ENCODE measurements at regions not wholly inside any gene's neighbourhood (a gene's known extent, or its start where the extent isn't known, plus 50 kb on each side); places are given as distances from the start of the nearest gene placed in this dataset.
"Not testable (repeated sequence)": the region's sequence is repeated elsewhere in the genome, so short reads cannot be mapped to it uniquely, and the experiment has no call there.

DNA sequence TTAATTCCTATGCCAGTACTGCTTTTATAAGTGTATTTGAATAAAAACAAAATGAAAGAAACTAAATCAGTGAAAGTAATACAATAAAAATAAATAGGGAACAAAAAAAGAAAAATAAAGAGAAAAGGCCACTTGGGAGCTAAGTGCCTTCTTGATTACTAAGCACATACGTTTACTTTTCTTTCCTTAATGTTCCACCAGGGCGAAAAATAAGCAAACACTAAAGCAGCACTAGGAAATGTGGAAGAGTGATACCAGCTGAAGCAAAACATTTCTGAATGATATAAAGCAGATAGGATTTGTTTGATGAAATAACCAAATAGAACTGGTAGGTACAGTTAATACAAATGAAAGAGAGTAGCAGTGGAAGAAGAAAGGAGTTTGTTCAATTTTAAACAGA lies 132.8 kb upstream of the ZPLD1 start:
- no peak for DNase-seq (ENCODE audit: low read depth, low spot score)

DNA sequence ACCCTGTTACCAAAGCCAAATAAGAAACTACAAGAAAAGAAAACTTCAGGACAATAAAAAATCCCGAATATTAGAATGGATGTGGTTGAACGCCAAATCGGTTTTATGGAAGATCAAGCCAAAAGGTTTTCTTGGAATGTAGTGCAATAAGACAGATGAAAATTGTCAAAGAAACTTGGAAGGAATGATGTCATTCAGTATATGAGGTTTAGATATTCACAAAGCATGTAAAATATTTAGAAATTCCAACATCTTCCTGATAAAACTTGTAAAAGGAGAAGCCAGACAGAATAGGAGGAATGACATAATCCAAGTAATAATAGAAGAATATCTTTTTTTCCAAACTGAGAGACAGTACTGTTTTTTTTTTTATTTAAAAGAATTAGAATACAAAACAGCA lies 130.3 kb upstream of the ZPLD1 start:
- DNase-seq (ENCODE audit: low read depth, low spot score): no peak

DNA sequence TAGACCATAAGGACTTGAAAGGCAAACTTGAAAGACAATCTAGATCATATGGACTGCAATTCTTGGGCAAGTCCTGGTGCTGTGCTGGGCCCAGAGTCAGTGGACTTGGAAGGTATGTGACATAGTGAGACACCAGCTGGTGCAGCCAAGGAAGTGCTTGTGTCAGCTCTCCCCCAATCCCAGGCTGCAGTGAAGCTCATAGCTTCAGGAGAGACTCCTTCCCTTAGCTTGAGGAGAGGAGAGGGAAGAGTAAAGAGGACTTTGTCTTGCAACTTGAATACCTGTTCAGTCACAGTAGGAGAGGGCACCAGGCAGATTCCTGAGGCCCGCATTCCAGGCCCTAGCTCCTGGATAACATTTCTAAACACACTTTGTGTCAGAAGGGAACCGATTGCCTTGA lies 127.4 kb upstream of the ZPLD1 start:
- peak; percentile 6 for DNase-seq (ENCODE audit: low read depth, low spot score)

DNA sequence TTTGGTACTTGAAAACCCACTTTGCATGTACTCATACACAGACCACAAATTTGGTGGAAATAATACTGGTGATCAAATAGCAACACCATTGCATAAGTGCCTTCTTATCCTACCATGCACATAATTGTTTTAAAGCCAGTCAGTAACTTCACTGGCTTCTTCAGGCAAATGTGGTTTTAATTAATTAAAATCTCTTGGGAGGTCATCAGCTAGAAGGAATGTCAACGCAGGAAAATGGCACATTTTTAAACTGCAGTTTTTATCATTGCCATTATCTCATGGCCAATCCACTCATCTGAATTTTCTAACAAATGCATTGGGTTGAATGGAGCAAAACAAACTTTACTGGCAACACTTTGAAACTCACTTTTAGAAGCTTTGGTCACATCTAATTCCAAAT lies 105.7 kb upstream of the ZPLD1 start:
- no peak for DNase-seq (ENCODE audit: low read depth, low spot score)

DNA sequence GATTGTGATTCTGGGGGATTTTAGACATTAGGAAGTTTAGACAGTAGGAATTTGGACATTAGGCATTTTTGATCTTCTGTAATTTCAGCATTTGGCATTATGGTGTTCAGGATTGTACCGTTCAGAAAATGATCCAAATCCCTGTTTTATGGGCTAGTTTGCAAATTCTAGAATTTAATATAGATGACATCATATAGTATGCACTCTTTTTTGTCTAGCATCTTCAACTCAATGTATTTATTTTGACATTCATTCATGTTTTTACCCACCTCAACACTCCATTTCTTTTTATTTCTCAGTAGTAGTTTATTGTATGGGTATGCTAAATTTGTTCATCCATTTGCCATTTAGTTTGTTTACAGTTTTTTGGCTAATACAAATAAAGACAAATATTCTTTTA lies 105.3 kb upstream of the ZPLD1 start:
- DNase-seq (ENCODE audit: low read depth, low spot score): no peak

- no peak for DNase-seq (ENCODE audit: low read depth, low spot score)
Observed at GRCh38 chr3:102332205-102332604, 102.6 kb upstream of the ZPLD1 start.

GRCh38 chr3:102332934-102333333 lies 101.9 kb upstream of the ZPLD1 start:
- no peak for DNase-seq (ENCODE audit: low read depth, low spot score)

- DNase-seq (ENCODE audit: low read depth, low spot score): no peak
Observed at GRCh38 chr3:102336130-102336529, 98.7 kb upstream of the ZPLD1 start.

DNA sequence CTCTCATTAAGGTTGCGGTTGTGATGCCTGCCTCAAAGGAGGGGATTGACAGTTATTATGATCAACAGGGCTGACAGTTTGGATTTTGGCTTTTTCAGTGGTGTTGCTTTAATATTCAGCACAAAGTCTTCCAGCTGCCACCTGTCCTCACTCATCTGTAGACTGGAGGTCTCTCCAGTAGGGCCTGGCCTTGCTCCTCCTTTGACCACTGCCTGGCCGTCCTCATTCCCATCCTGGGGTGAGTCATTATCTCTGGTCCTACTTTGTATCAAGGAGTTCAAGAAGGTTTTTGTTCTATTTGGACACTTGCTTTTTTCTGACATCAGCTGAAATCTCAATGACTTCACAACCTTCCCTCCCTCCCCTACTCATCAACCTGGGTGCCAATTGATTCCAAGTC lies 95.1 kb upstream of the ZPLD1 start:
- DNase-seq (ENCODE audit: low read depth, low spot score): no peak

DNA sequence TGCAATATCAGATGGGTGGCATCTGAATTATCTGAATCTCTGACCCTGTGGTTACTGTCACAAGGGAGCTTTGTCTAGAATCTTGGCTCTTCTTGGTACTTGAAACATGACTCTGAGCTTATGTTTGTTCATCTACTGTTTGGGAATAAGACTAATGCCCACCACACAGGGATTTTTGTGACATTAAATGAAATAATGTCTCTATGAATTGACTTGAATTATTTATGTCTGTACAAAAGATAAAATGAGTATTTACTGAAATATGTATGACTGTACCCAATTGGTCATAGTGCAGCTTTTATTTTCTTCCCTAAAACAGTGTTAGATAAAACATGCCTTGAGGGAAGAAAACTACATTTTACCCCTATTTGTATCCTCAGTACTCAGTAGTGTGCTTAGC lies 87.9 kb upstream of the ZPLD1 start:
- DNase-seq (ENCODE audit: low read depth, low spot score): no peak

- DNase-seq (ENCODE audit: low read depth, low spot score): no peak
Observed at GRCh38 chr3:102348904-102349303, 85.9 kb upstream of the ZPLD1 start.

- no peak for DNase-seq (ENCODE audit: low read depth, low spot score)
Observed at GRCh38 chr3:102353148-102353547, 81.7 kb upstream of the ZPLD1 start.

- no peak for DNase-seq (ENCODE audit: low read depth, low spot score)
Observed at GRCh38 chr3:102353805-102354204, 81.0 kb upstream of the ZPLD1 start.

DNA sequence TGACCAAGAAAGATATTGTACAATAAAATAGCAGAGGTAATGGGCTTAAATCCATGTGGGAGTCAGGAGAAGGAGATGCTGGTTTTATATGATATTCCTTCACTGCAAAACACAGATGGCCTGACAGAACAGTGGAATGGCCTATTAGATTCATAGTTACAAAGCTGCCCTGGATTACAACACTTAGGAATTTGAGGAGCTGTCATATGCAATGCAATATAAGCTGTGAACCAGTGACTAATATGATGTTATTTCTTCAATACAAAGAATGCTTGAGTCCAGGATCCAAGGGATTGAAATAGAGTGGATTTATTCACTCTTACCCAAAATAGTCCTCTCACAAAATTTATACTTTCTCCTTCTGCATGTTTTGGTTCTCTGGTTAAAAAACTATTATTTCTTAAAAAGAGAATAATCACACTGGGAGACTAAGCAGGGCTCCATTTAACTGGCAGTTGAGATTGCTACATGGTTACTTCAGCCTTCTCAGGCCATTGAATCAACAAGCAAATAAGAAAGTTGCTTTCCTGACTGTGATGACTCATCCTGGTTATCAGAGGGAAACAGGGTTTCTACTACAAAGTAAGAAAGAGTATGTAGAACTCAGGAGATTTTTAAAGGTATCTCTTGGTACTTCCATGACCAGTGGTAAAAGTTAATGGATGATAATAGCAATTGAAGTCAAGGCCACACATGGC lies 79.8 kb upstream of the ZPLD1 start:
- no peak for DNase-seq (ENCODE audit: low read depth, low spot score)

DNA sequence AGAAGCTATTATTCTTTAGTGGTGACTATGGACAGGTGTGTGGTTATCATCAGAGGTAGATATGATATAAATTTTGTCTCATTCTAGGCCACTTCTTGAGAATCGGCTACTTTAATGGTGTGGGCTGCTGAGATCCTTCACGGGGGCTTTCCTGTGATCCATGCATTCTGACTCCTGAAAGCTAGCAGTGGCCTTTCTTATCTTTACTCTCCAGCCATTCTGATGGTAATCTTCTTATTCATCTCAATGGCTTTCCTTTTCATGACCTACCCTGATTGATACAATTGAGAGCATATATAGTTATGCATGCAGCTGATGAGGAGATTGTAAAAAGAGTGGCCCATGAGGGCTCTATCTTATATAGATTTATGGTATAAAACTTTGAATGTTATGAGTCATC lies 78.3 kb upstream of the ZPLD1 start:
- no peak for DNase-seq (ENCODE audit: low read depth, low spot score)

- not testable (repeated sequence) for DNase-seq (ENCODE audit: low read depth, low spot score)
Observed at GRCh38 chr3:102357313-102357712, 77.5 kb upstream of the ZPLD1 start.

GRCh38 chr3:102360183-102360860 lies 74.5 kb upstream of the ZPLD1 start:
- no peak for DNase-seq (ENCODE audit: low read depth, low spot score)

- no peak for DNase-seq (ENCODE audit: low read depth, low spot score)
Observed at GRCh38 chr3:102361101-102361500, 73.7 kb upstream of the ZPLD1 start.

GRCh38 chr3:102366116-102366515 lies 68.7 kb upstream of the ZPLD1 start:
- DNase-seq (ENCODE audit: low read depth, low spot score): not testable (repeated sequence)

DNA sequence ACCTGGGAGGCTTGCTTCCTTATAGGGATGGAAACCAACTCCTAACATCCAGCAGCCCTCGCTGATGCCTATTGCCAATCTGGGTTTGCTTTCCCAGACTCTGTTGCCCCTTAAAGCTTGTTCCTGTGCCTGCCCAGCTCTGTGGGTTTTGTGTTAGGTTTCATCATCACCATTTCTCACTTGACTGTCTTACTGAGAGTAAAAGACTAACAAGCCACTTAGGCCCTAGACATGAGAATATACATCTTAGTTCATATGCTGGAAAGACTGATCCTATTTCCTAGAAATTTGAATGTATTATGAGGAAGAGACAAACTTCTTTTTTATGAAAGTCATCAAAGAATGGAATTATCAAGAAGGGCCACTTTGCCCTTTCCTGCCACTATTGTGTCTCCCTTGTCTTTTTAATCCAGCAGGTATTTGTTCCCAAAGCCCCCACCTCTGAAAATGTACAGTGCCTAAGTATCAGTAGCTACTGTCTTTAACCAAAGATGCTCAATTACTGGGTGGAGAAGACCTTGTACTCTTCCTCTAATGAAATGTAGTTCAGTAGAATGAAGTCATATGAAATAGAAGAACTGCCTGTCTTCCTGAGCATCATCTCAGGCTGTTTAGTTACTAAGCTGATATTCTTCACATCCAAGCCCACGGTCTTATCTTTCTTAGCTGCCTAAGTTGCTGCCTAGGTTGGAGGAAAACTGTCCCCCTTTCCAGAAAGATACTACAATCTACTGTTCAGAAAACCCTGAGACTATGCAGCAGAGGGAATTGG lies 59.8 kb upstream of the ZPLD1 start:
- no peak for DNase-seq (ENCODE audit: low read depth, low spot score)

GRCh38 chr3:102378216-102378615 lies 56.6 kb upstream of the ZPLD1 start:
- DNase-seq (ENCODE audit: low read depth, low spot score): no peak

DNA sequence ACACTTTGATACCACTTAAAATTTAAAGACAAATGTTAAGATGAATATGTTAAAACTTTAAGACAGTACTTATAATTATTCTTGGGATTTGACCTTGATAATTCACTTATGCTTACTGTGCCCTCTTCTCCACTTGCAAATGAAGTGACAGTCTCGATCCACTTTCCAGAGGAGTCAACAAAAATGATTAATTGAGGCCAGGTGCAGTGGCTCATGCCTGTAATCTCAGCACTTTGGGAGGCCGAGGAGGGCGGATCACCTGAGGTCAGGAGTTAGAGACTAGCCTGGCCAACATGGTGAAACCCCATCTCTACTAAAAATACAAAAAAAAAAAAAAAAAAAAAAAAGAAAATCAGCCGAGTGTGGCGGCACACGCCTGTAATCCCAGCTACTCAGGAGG lies 52.6 kb upstream of the ZPLD1 start:
- not testable (repeated sequence) for DNase-seq (ENCODE audit: low read depth, low spot score)
